ENCODE measurements at regions not wholly inside any gene's neighbourhood (a gene's known extent, or its start where the extent isn't known, plus 50 kb on each side); places are given as distances from the start of the nearest gene placed in this dataset.

- CTCF ChIA-PET: no interaction called here
- Histone ChIP-seq H3K4me1 (ENCODE audit: control insufficient read depth, insufficient read depth, low read length) (no peaks in the 10 kb centered on the region), H3K4me3 (ENCODE audit: low read depth, low read length) (no peak overlapping the region), H3K36me3 (ENCODE audit: control insufficient read depth in 2 of 2, insufficient read depth in 1 of 2, low read length in 2 of 2) (no peaks in the 10 kb centered on the region), H3K9me3 (ENCODE audit: control insufficient read depth, insufficient read depth, low read depth, low read length) (no peaks in the 10 kb centered on the region), H3K27ac (ENCODE audit: extremely low read depth, low read depth, low read length) (no peak overlapping the region)
- no peak for TF ChIP-seq ZNF274 (IDR thresholded peaks at IDR 0.05; ENCODE audit: low read length)
- TF ChIP-seq ZNF274 (tag by site-specific recombination; IDR thresholded peaks at IDR 0.05; ENCODE audit: borderline replicate concordance): no peak
- TF ChIP-seq HOXC10 (CRISPR knock-in tag; IDR thresholded peaks at IDR 0.05): no peak
- POLR2A ChIA-PET: no interaction called here
Observed at GRCh38 chr1:60898987-60899386, 183.4 kb upstream of the NFIA start.

- POLR2A ChIA-PET: no interaction called here
- no peaks in the 10 kb centered on the region for H3K9me3 ChIP-seq (ENCODE audit: control insufficient read depth, insufficient read depth, low read depth, low read length)
- CTCF ChIA-PET: no interaction called here
- H3K27ac ChIP-seq (ENCODE audit: extremely low read depth, low read depth, low read length): no peak overlapping the region
- H3K36me3 ChIP-seq (ENCODE audit: control insufficient read depth in 2 of 2, insufficient read depth in 1 of 2, low read length in 2 of 2): no peaks in the 10 kb centered on the region
- TF ChIP-seq ZNF19 (tag by site-specific recombination; IDR thresholded peaks at IDR 0.05; ENCODE audit: low read depth) (no peak), GFI1B (tag by site-specific recombination; IDR thresholded peaks at IDR 0.05) (no peak), ZNF169 (tag by site-specific recombination; IDR thresholded peaks at IDR 0.05) (no peak), ZNF324 (tag by site-specific recombination; IDR thresholded peaks at IDR 0.05) (no peak), ZSCAN4 (tag by site-specific recombination; IDR thresholded peaks at IDR 0.05) (no peak), ZNF624 (tag by site-specific recombination; IDR thresholded peaks at IDR 0.05) (no peak)
- H3K4me3 ChIP-seq (ENCODE audit: low read depth, low read length): no peak overlapping the region
- no peaks in the 10 kb centered on the region for H3K4me1 ChIP-seq (ENCODE audit: control insufficient read depth, insufficient read depth, low read length)
Observed at GRCh38 chr1:60898413-60898812, 183.9 kb upstream of the NFIA start.

GRCh38 chr1:60896701-60897363 lies 185.5 kb upstream of the NFIA start:
- TF ChIP-seq PRDM10 (tag by site-specific recombination; IDR thresholded peaks at IDR 0.05): no peak
- no peak for TF ChIP-seq ZNF23 (tag by site-specific recombination; IDR thresholded peaks at IDR 0.05; ENCODE audit: borderline replicate concordance)
- TF ChIP-seq BCL11B (tag by site-specific recombination; IDR thresholded peaks at IDR 0.05; ENCODE audit: low read depth): no peak
- TF ChIP-seq ZNF544 (tag by site-specific recombination; IDR thresholded peaks at IDR 0.05): no peak
- TF ChIP-seq AEBP2 (tag by site-specific recombination; IDR thresholded peaks at IDR 0.05; ENCODE audit: borderline replicate concordance): no peak
- TF ChIP-seq ZNF514 (tag by site-specific recombination; IDR thresholded peaks at IDR 0.05): no peak
- no peak for TF ChIP-seq ZNF350 (tag by site-specific recombination; IDR thresholded peaks at IDR 0.05)
- TF ChIP-seq ZNF335 (tag by site-specific recombination; conservative IDR thresholded peaks at IDR 0.05): no peak
- no peak for TF ChIP-seq PRDM4 (tag by site-specific recombination; IDR thresholded peaks at IDR 0.05)
- TF ChIP-seq SP3 (tag by site-specific recombination; IDR thresholded peaks at IDR 0.05): no peak
- no peak for TF ChIP-seq ZBTB44 (tag by site-specific recombination; IDR thresholded peaks at IDR 0.05)
- no peak for TF ChIP-seq ZNF133 (tag by site-specific recombination; IDR thresholded peaks at IDR 0.05)
- TF ChIP-seq ZNF777 (tag by site-specific recombination; IDR thresholded peaks at IDR 0.05; ENCODE audit: borderline replicate concordance): no peak

More at GRCh38 chr1:60896701-60897363, 185.5 kb upstream of the NFIA start:
- no peak overlapping the region for H3K27ac ChIP-seq (ENCODE audit: extremely low read depth, low read depth, low read length)
- H3K9me3 ChIP-seq (ENCODE audit: control insufficient read depth, insufficient read depth, low read depth, low read length): no peaks in the 10 kb centered on the region
- CTCF ChIA-PET: interaction anchor here (0.6 kb wide), 1 partner anchor 785 kb away, joined by 3 read pairs; no protein-coding TSS in a partner anchor
- no peak overlapping the region for H3K4me3 ChIP-seq (ENCODE audit: low read depth, low read length)
- H3K36me3 ChIP-seq (ENCODE audit: control insufficient read depth in 2 of 2, insufficient read depth in 1 of 2, low read length in 2 of 2): no peaks in the 10 kb centered on the region
- POLR2A ChIA-PET: no interaction called here
- H3K4me1 ChIP-seq (ENCODE audit: control insufficient read depth, insufficient read depth, low read length): no peaks in the 10 kb centered on the region

All from HEK293 (cell line).